ENCODE measurements at regions not wholly inside any gene's neighbourhood (a gene's known extent, or its start where the extent isn't known, plus 50 kb on each side); places are given as distances from the start of the nearest gene placed in this dataset.

DNA sequence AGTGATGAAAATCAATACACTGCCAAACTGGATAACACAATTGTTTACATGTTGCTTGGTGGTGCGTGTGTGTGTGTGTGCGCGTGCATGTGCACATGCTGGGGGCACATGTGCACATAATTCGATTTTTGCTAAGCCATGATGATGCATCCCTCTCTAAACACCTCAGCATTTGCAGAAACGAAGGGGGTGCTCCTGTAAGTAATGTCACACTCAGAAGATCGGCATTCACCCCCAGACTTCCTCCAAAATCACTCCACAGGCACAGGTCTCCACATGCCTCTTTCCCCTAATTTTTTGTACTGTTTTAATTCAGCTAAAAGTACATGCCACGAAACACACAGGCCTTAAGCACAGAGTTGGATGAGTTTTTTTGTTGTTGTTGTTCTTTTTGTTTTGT lies 341.5 kb downstream of the SHANK2 start:
- ChIA-PET POLR2A (no interaction called here), CTCF (no interaction called here)
- no peak for TF ChIP-seq L3MBTL2 (conservative IDR thresholded peaks at IDR 0.05)
- TF ChIP-seq CTBP1 (IDR thresholded peaks at IDR 0.05; ENCODE audit: borderline replicate concordance), result no peak
- TF ChIP-seq, protein P1, sequence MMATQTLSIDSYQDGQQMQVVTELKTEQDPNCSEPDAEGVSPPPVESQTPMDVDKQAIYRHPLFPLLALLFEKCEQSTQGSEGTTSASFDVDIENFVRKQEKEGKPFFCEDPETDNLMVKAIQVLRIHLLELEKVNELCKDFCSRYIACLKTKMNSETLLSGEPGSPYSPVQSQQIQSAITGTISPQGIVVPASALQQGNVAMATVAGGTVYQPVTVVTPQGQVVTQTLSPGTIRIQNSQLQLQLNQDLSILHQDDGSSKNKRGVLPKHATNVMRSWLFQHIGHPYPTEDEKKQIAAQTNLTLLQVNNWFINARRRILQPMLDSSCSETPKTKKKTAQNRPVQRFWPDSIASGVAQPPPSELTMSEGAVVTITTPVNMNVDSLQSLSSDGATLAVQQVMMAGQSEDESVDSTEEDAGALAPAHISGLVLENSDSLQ (IDR thresholded peaks at IDR 0.05), result no peak
- no peak for TF ChIP-seq TARDBP (IDR thresholded peaks at IDR 0.05)
- no peak for TF ChIP-seq FOXM1 (IDR thresholded peaks at IDR 0.05; ENCODE audit: borderline replicate concordance)
- TF ChIP-seq SUZ12 (IDR thresholded peaks at IDR 0.05), result no peak
- no peak for TF ChIP-seq BHLHE40 (IDR thresholded peaks at IDR 0.05; ENCODE audit: borderline replicate concordance)
- DNase-seq (ENCODE audit: extremely low spot score), result no peak

DNA sequence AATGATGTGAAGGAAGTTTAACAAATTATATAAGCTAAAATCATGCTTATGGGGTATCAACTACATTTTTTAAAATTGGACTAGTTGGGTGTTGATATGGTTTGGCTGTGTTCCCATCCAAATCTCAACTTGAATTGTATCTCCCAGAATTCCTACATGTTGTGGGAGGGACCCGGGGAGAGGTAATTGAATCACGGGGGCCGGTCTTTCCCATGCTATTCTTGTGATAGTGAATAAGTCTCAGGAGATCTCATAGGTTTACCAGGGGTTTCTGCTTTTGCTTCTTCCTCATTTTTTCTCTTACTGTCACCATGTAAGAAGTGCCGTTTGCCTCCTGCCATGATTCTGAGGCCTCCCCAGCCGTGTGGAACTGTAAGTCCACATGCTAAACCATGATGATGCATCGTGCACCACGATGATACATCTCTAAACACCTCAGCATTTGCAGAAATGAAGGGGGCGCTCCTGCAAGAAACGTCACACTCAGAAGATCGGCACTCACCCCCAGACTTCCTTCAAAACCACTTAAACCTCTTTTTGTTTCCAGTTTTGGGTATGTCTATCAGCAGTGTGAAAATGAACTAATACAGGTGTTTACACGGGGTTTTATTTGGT lies 340.0 kb downstream of the SHANK2 start:
- TF ChIP-seq SUZ12 (IDR thresholded peaks at IDR 0.05) (no peak), SP1 (IDR thresholded peaks at IDR 0.05) (no peak), CTBP1 (IDR thresholded peaks at IDR 0.05; ENCODE audit: borderline replicate concordance) (no peak), BHLHE40 (IDR thresholded peaks at IDR 0.05; ENCODE audit: borderline replicate concordance) (no peak), FOXM1 (IDR thresholded peaks at IDR 0.05; ENCODE audit: borderline replicate concordance) (no peak), FOXK2 (IDR thresholded peaks at IDR 0.05) (no peak), L3MBTL2 (conservative IDR thresholded peaks at IDR 0.05) (no peak), NFRKB (IDR thresholded peaks at IDR 0.05) (no peak), LEF1 (IDR thresholded peaks at IDR 0.05; ENCODE audit: borderline replicate concordance) (no peak), ARNT (IDR thresholded peaks at IDR 0.05) (no peak), FOXA1 (IDR thresholded peaks at IDR 0.05) (no peak), ELF4 (IDR thresholded peaks at IDR 0.05) (no peak), TARDBP (IDR thresholded peaks at IDR 0.05) (no peak), HDGF (IDR thresholded peaks at IDR 0.05; ENCODE audit: borderline replicate concordance) (no peak), ZNF384 (IDR thresholded peaks at IDR 0.05) (no peak)
- TF ChIP-seq, protein P1 (IDR thresholded peaks at IDR 0.05), result no peak
- ChIA-PET POLR2A (no interaction called here), CTCF (interaction anchor here (0.7 kb wide), 1 partner anchor 507 kb away, joined by 3 read pairs; no protein-coding TSS in a partner anchor)
- no peak for DNase-seq (ENCODE audit: extremely low spot score)

DNA sequence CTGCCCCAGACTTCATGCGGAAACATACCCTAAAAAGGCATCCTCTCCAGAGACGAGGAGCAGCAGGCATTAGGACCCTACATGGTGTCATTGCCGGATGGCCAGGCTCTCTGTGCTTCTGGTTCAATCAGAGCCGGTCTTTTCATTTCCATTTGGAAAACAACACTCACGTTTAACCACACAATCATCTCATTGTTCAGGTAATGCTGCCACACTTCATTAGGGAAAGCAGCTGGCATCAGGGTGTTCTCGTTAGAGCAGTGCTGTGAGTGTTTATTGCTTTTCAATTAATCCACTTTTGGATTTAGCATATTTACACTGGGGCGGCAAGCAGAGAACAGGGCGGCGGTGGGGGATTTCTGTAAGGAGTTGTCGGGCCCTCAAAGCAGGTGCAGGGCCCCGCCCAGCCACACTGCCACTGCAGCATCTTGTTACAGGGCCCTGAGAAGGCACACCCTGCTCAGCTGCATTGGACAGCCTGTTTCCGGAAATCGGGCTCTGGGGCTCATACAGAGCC lies 338.6 kb downstream of the SHANK2 start:
- POLR2A ChIA-PET, result interaction anchor here (1.2 kb wide), 1 partner anchor 13 kb away, joined by 3 read pairs; no protein-coding TSS in a partner anchor
- no peak for DNase-seq (ENCODE audit: extremely low spot score)
- no peak for TF ChIP-seq SUZ12 (IDR thresholded peaks at IDR 0.05)
- no peak for TF ChIP-seq CTBP1 (IDR thresholded peaks at IDR 0.05; ENCODE audit: borderline replicate concordance)
- no peak for TF ChIP-seq L3MBTL2 (conservative IDR thresholded peaks at IDR 0.05)
- TF ChIP-seq SP1 (IDR thresholded peaks at IDR 0.05), result no peak
- TF ChIP-seq HDGF (IDR thresholded peaks at IDR 0.05; ENCODE audit: borderline replicate concordance), result no peak
- no peak for TF ChIP-seq TARDBP (IDR thresholded peaks at IDR 0.05)
- no peak for TF ChIP-seq FOXK2 (IDR thresholded peaks at IDR 0.05)
- TF ChIP-seq, protein P1 (IDR thresholded peaks at IDR 0.05), result no peak
- no peak for TF ChIP-seq NFRKB (IDR thresholded peaks at IDR 0.05)
- no peak for TF ChIP-seq FOXM1 (IDR thresholded peaks at IDR 0.05; ENCODE audit: borderline replicate concordance)
- TF ChIP-seq LEF1 (IDR thresholded peaks at IDR 0.05; ENCODE audit: borderline replicate concordance), result no peak
- CTCF ChIA-PET, result no interaction called here

DNA sequence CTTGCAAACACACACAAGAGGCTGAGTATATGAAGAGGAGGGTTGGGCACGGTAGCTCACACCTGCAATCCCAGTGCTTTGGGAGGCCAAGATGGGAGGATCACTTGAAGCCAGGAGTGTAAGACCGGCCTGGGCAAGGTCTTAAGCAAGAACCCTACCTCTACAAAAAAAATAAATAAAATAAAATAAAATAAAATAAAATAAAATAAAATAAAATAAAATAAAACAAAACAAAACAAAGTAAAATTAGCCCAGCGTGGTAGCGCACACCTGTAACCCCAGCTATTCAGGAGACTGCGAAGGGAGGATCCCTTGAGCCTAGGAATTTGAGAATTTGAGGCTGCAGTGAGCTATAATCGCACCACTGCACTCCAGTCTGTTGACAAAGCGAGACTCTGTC lies 337.9 kb downstream of the SHANK2 start:
- DNase-seq (ENCODE audit: extremely low spot score), result no peak
- CTCF ChIA-PET, result no interaction called here
- TF ChIP-seq SP1 (IDR thresholded peaks at IDR 0.05) (no peak), FOXA1 (IDR thresholded peaks at IDR 0.05) (no peak), HDGF (IDR thresholded peaks at IDR 0.05; ENCODE audit: borderline replicate concordance) (no peak), CTBP1 (IDR thresholded peaks at IDR 0.05; ENCODE audit: borderline replicate concordance) (no peak), SUZ12 (IDR thresholded peaks at IDR 0.05) (no peak), ELF4 (IDR thresholded peaks at IDR 0.05) (no peak), FOXM1 (IDR thresholded peaks at IDR 0.05; ENCODE audit: borderline replicate concordance) (no peak), ZNF384 (IDR thresholded peaks at IDR 0.05) (no peak), ARNT (IDR thresholded peaks at IDR 0.05) (no peak), L3MBTL2 (conservative IDR thresholded peaks at IDR 0.05) (no peak), LEF1 (IDR thresholded peaks at IDR 0.05; ENCODE audit: borderline replicate concordance) (no peak), TARDBP (IDR thresholded peaks at IDR 0.05) (no peak), FOXK2 (IDR thresholded peaks at IDR 0.05) (no peak)
- POLR2A ChIA-PET, result interaction anchor here (1.2 kb wide), 1 partner anchor 12 kb away, joined by 3 read pairs; no protein-coding TSS in a partner anchor

DNA sequence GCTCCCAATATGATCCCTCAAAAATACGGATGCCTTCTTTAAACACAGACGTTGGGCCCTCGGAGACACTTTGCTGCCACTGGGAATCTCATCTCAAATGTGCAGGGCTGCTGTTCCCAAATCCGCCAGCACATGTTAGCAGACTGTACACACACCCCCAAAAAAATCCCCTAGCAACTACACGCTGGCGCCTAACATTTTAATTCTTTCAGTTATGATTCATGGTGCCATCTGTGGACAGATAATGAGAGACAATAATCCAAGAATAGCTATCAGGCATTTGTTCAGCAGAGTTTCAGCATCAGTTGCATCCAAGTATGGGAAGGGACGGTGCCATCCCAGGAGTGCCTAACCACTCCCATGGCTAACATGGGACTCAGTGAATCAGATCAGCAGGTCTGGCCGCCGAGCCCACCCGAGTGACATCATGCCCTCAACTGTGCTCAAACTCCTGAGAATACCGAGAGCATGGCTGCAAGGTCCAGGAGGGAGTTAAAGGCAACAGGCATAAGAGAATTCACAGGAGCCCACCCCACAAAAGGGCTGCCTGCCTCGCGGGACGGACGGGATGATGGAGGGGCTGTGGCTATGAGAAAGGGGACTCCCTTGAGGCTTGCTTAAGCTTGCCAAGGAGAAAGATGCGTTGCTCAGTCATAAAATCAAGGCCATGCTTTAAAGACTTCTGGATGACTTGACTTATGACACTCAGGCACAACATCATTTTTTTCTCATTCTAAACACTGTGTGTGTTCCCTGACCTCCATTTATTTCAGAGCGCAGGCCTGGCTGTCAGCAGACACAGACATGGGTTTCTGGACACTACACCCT lies 337.0 kb downstream of the SHANK2 start:
- ChIA-PET POLR2A (interaction anchor here (1.2 kb wide), 1 partner anchor 11 kb away, joined by 3 read pairs; no protein-coding TSS in a partner anchor), CTCF (no interaction called here)
- TF ChIP-seq NFRKB (IDR thresholded peaks at IDR 0.05) (no peak), BHLHE40 (IDR thresholded peaks at IDR 0.05; ENCODE audit: borderline replicate concordance) (no peak), ARNT (IDR thresholded peaks at IDR 0.05) (no peak), HDGF (IDR thresholded peaks at IDR 0.05; ENCODE audit: borderline replicate concordance) (no peak), ZNF384 (IDR thresholded peaks at IDR 0.05) (no peak), CTBP1 (IDR thresholded peaks at IDR 0.05; ENCODE audit: borderline replicate concordance) (no peak), LEF1 (IDR thresholded peaks at IDR 0.05; ENCODE audit: borderline replicate concordance) (no peak), SP1 (IDR thresholded peaks at IDR 0.05) (no peak), FOXA1 (IDR thresholded peaks at IDR 0.05) (no peak), FOXM1 (IDR thresholded peaks at IDR 0.05; ENCODE audit: borderline replicate concordance) (no peak), FOXK2 (IDR thresholded peaks at IDR 0.05) (no peak), TARDBP (IDR thresholded peaks at IDR 0.05) (no peak), L3MBTL2 (conservative IDR thresholded peaks at IDR 0.05) (no peak), SUZ12 (IDR thresholded peaks at IDR 0.05) (no peak), ELF4 (IDR thresholded peaks at IDR 0.05) (no peak)
- TF ChIP-seq, protein P1 (IDR thresholded peaks at IDR 0.05), result no peak
- no peak for DNase-seq (ENCODE audit: extremely low spot score)

All from HEK293T (cell line).